HCT116 (cell line): ENCODE measurements at regions not wholly inside any gene's neighbourhood (a gene's known extent, or its start where the extent isn't known, plus 50 kb on each side); places are given as distances from the start of the nearest gene placed in this dataset.

Experiments used
- ATAC-seq: fragments of 200-7000 bp; cut with Tn5 transposase; 2 replicates; pipeline ENCODE4 v1.9.1; 2020; ENCODE audit warnings: mild to moderate bottlenecking, moderate library complexity
- BruUV-seq: library from RNA; stranded (reverse); fragments of 400-500 nt; replicated peaks from 2 replicates; lab custom pipeline; 2021; lab: Mats Ljungman, UMichigan
- CTCF ChIA-PET: fragments of 300-600 bp; sonication (Branson Sonifier 250); formaldehyde crosslinking; loops from one replicate; lab custom pipeline; 2021; ENCODE audit warnings: antibody characterized with exemption; lab: Charles Lee
- POLR2A ChIA-PET: fragments of 300-600, 350-600 bp; sonication (Branson Sonifier 250); formaldehyde crosslinking; loops from one replicate; lab custom pipeline; 2021; ENCODE audit warnings: antibody characterized with exemption; lab: Charles Lee
- RAD21 ChIA-PET, 2 experiments: fragments of 300-600 bp; sonication (Branson Sonifier 250); formaldehyde crosslinking; loops; one replicate each; lab custom pipeline; 2023; ENCODE audit warnings: low total read pairs in 2 of 2; ENCODE audit not compliant: uncharacterized antibody in 2 of 2, unreplicated experiment in 2 of 2, low non-redundant PET in 1 of 2; lab: Charles Lee
- DNase-seq: peaks from one replicate; pipeline ENCODE4 v3.0.0-alpha.2; 2010; ENCODE audit warnings: low read depth, low spot score
- H2AFZ ChIP-seq: fragments of 200-600 bp; shearing (Covaris generic), sonication (generic); 2 replicates; pipeline ENCODE4 v1.6.1; 2017; ENCODE audit warnings: low read depth, mixed run types, mixed read lengths, antibody characterized with exemption, low read length; ENCODE audit not compliant: poor library complexity, severe bottlenecking
- H3K27ac ChIP-seq: 2 replicates; pipeline ENCODE4 v1.5.1; 2012; ENCODE audit warnings: low read depth, low read length
- H3K27me3 ChIP-seq: fragments of 200-600 bp; sonication (generic); 2 replicates; pipeline ENCODE4 v1.6.1; 2016; ENCODE audit warnings: mixed run types, low read length, mixed read lengths; ENCODE audit not compliant: insufficient read depth
- H3K36me3 ChIP-seq, 2 experiments: fragments of 200-500 bp in 1 of 2; fragments of 200-600 bp in 1 of 2; sonication (Bioruptor generic) in 1 of 2; sonication (generic) in 1 of 2; 2 replicates each; pipeline versions ENCODE4 v1.5.1 to v1.6.1; 2014 to 2016; ENCODE audit warnings: low read length in 2 of 2, inconsistent platforms in 1 of 2, mixed read lengths in 1 of 2, mixed run types in 1 of 2; ENCODE audit not compliant: insufficient read depth in 2 of 2, control insufficient read depth in 1 of 2
- H3K4me1 ChIP-seq, 2 experiments: fragments of 200-600 bp in 1 of 2; sonication (generic) in 1 of 2; 2 replicates each; pipeline versions ENCODE4 v1.5.1 to v1.6.1; 2012 to 2017; ENCODE audit warnings: low read length in 2 of 2, inconsistent platforms in 1 of 2, mild to moderate bottlenecking in 1 of 2, mixed read lengths in 1 of 2, mixed run types in 1 of 2, moderate library complexity in 1 of 2; ENCODE audit not compliant: insufficient read depth in 2 of 2, control insufficient read depth in 1 of 2
- H3K4me2 ChIP-seq: fragments of 200-600 bp; sonication (generic); 2 replicates; pipeline ENCODE4 v1.6.1; 2017; ENCODE audit warnings: mixed run types, low read length, mixed read lengths
- H3K4me3 ChIP-seq, 2 experiments: fragments of 200-600 bp in 1 of 2; sonication (generic) in 1 of 2; replicated peaks in 1 of 2; 2 replicates each; pipeline ENCODE4 v1.5.1; 2011 to 2016; ENCODE audit warnings: low read length in 2 of 2, control low read depth in 1 of 2, low read depth in 1 of 2, mild to moderate bottlenecking in 1 of 2, mixed read lengths in 1 of 2, mixed run types in 1 of 2
- H3K79me2 ChIP-seq: fragments of 200-600 bp; sonication (generic); 2 replicates; pipeline ENCODE4 v1.6.1; 2017; ENCODE audit warnings: mild to moderate bottlenecking, mixed run types, low read length, moderate library complexity, mixed read lengths; ENCODE audit not compliant: insufficient read depth
- H3K9ac ChIP-seq: fragments of 200-600 bp; sonication (generic); 2 replicates; pipeline ENCODE4 v1.6.1; 2016; ENCODE audit warnings: low read length, mixed read lengths
- H3K9me2 ChIP-seq: fragments of 200-600 bp; sonication (generic), shearing (Covaris generic); 2 replicates; pipeline ENCODE4 v1.6.1; 2017; ENCODE audit warnings: mixed run types, mild to moderate bottlenecking, moderate library complexity; ENCODE audit not compliant: insufficient read depth
- H3K9me3 ChIP-seq, 2 experiments: fragments of 200-500 bp in 1 of 2; fragments of 200-600 bp in 1 of 2; sonication (Bioruptor generic) in 1 of 2; sonication (generic) in 1 of 2; 2 replicates each; pipeline ENCODE4 v1.6.1; 2014 to 2017; ENCODE audit warnings: low read length in 2 of 2, mixed read lengths in 2 of 2, inconsistent platforms in 1 of 2, low read depth in 1 of 2, mild to moderate bottlenecking in 1 of 2, mixed run types in 1 of 2, moderate library complexity in 1 of 2; ENCODE audit not compliant: control insufficient read depth in 1 of 2, insufficient read depth in 1 of 2
- H4K20me1 ChIP-seq: fragments of 200-600 bp; sonication (generic), shearing (Covaris generic); 2 replicates; pipeline ENCODE4 v1.6.1; 2017; ENCODE audit warnings: mixed run types, mild to moderate bottlenecking, moderate library complexity; ENCODE audit not compliant: insufficient read depth
- CEBPB ChIP-seq: IDR thresholded peaks from 2 replicates; pipeline ENCODE4 v1.6.1; 2012; ENCODE audit warnings: low read depth
- EZH2 ChIP-seq: fragments of 200-600 bp; sonication (generic); IDR thresholded peaks from 2 replicates; pipeline ENCODE4 v1.6.1; 2017; ENCODE audit warnings: antibody characterized with exemption, mixed run types
- EZH2phosphoT487 ChIP-seq: fragments of 200-600 bp; IDR thresholded peaks from 2 replicates; pipeline ENCODE4 v1.6.1; 2018; ENCODE audit warnings: antibody characterized with exemption, borderline replicate concordance
- FOSL1 ChIP-seq: IDR thresholded peaks from 2 replicates; pipeline ENCODE4 v1.6.1; 2012; ENCODE audit warnings: low read depth
- JUND ChIP-seq: IDR thresholded peaks from 2 replicates; pipeline ENCODE4 v1.6.1; 2012
- POLR2AphosphoS5 ChIP-seq: IDR thresholded peaks from 2 replicates; pipeline ENCODE4 v1.6.1; 2011; ENCODE audit warnings: mild to moderate bottlenecking, low read depth, low read length, moderate library complexity
- RAD21 ChIP-seq: IDR thresholded peaks from 2 replicates; pipeline ENCODE4 v1.6.1; 2012; ENCODE audit warnings: low read depth, mild to moderate bottlenecking
- intact Hi-C: fragments of 100-400 bp; cut with micrococcal nuclease; formaldehyde crosslinking; loops from 2 replicates; pipeline ENCODE4 v1.10.0; 2022
- TF ChIP-seq, protein P1 (sequence below): IDR thresholded peaks from 2 replicates; pipeline ENCODE4 v1.6.1; 2011; ENCODE audit warnings: mild to moderate bottlenecking, low read length, moderate library complexity; ENCODE audit not compliant: insufficient replicate concordance; ENCODE audit errors: extremely low read depth
- TF ChIP-seq, protein P2 (sequence below): IDR thresholded peaks from 2 replicates; pipeline ENCODE4 v1.6.1; 2012
- TF ChIP-seq, protein P3 (sequence below): IDR thresholded peaks from 2 replicates; pipeline ENCODE4 v1.6.1; 2012; ENCODE audit warnings: low read depth

DNA sequence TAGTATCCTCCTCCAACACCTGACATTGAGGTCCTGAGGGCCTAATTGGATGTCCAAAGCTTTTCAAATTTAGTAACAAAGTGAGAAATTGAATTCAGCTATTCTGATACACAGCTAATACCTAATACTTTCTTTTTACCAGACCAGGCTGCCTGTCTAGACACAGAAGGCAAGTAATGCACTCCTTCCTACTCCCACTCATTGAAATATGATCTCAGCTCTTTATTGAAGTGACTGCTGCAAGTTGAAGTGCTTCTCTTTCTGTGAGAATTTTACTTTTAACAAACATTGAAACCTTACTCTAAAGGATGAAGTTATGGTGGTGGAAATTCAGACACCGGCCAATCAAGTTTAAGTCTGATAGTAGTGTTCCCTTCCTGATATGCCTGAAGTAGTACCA lies 90.8 kb upstream of the OGFRL1 start:
- no peak overlapping the region for H3K4me3 ChIP-seq
- no peaks in the 10 kb centered on the region for H3K9me2 ChIP-seq
- H3K4me1 ChIP-seq = no peaks in the 10 kb centered on the region
- H3K27me3 ChIP-seq = no peaks in the 10 kb centered on the region
- no peaks in the 10 kb centered on the region for H3K36me3 ChIP-seq
- H3K4me2 ChIP-seq = no peak overlapping the region
- ChIA-PET POLR2A (no interaction called here), CTCF (no interaction called here), RAD21 (no interaction called here)
- H2AFZ ChIP-seq = no peak overlapping the region
- DNase-seq (no peak), ATAC-seq (no peak)
- no peaks in the 10 kb centered on the region for H4K20me1 ChIP-seq
- intact Hi-C loops = no loop called here
- no peaks in the 10 kb centered on the region for H3K9me3 ChIP-seq
- no peak overlapping the region for H3K27ac ChIP-seq
- no peaks in the 10 kb centered on the region for H3K79me2 ChIP-seq
- H3K9ac ChIP-seq = no peak overlapping the region
- no TSS peak for BruUV-seq
- TF ChIP-seq EZH2 (no peak), EZH2phosphoT487 (no peak), CEBPB (no peak), FOSL1 (no peak), POLR2AphosphoS5 (no peak), RAD21 (no peak), JUND (no peak)
- TF ChIP-seq, protein P1, sequence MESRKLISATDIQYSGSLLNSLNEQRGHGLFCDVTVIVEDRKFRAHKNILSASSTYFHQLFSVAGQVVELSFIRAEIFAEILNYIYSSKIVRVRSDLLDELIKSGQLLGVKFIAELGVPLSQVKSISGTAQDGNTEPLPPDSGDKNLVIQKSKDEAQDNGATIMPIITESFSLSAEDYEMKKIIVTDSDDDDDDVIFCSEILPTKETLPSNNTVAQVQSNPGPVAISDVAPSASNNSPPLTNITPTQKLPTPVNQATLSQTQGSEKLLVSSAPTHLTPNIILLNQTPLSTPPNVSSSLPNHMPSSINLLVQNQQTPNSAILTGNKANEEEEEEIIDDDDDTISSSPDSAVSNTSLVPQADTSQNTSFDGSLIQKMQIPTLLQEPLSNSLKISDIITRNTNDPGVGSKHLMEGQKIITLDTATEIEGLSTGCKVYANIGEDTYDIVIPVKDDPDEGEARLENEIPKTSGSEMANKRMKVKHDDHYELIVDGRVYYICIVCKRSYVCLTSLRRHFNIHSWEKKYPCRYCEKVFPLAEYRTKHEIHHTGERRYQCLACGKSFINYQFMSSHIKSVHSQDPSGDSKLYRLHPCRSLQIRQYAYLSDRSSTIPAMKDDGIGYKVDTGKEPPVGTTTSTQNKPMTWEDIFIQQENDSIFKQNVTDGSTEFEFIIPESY = no peak
- TF ChIP-seq, protein P2, sequence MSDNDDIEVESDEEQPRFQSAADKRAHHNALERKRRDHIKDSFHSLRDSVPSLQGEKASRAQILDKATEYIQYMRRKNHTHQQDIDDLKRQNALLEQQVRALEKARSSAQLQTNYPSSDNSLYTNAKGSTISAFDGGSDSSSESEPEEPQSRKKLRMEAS = no peak
- TF ChIP-seq, protein P3, sequence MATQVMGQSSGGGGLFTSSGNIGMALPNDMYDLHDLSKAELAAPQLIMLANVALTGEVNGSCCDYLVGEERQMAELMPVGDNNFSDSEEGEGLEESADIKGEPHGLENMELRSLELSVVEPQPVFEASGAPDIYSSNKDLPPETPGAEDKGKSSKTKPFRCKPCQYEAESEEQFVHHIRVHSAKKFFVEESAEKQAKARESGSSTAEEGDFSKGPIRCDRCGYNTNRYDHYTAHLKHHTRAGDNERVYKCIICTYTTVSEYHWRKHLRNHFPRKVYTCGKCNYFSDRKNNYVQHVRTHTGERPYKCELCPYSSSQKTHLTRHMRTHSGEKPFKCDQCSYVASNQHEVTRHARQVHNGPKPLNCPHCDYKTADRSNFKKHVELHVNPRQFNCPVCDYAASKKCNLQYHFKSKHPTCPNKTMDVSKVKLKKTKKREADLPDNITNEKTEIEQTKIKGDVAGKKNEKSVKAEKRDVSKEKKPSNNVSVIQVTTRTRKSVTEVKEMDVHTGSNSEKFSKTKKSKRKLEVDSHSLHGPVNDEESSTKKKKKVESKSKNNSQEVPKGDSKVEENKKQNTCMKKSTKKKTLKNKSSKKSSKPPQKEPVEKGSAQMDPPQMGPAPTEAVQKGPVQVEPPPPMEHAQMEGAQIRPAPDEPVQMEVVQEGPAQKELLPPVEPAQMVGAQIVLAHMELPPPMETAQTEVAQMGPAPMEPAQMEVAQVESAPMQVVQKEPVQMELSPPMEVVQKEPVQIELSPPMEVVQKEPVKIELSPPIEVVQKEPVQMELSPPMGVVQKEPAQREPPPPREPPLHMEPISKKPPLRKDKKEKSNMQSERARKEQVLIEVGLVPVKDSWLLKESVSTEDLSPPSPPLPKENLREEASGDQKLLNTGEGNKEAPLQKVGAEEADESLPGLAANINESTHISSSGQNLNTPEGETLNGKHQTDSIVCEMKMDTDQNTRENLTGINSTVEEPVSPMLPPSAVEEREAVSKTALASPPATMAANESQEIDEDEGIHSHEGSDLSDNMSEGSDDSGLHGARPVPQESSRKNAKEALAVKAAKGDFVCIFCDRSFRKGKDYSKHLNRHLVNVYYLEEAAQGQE = no peak
